ENCODE measurements at regions not wholly inside any gene's neighbourhood (a gene's known extent, or its start where the extent isn't known, plus 50 kb on each side); places are given as distances from the start of the nearest gene placed in this dataset.

DNA sequence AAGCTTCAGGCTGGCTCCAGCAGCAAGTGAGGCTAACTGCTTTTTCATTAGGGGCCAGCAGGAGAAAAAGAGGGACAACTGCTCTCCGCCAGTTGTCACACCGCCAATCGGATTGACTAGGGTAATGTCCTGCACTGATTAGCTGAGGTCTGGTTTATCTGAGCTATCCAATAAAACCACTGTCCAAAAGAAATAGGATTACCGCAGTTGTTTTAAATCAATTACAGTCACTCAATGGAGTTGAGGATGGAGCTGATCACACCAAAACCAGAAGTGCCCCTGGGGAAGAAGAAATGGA lies 351.4 kb upstream of the NPVF start:
- TF ChIP-seq POLR2A (IDR thresholded peaks at IDR 0.05; ENCODE audit: borderline replicate concordance, extremely low read depth, insufficient read depth, insufficient read length), result no peak
- TF ChIP-seq RAD21 (IDR thresholded peaks at IDR 0.05; ENCODE audit: low read depth), result no peak
- no peak for TF ChIP-seq ELF1 (IDR thresholded peaks at IDR 0.05; ENCODE audit: borderline replicate concordance, low read depth)
- no peak for TF ChIP-seq SRF (IDR thresholded peaks at IDR 0.05; ENCODE audit: low read depth)
- TF ChIP-seq CEBPB (IDR thresholded peaks at IDR 0.05; ENCODE audit: low read depth), result no peak
- Histone ChIP-seq H3K36me3 (ENCODE audit: control insufficient read depth in 1 of 2, insufficient read depth in 2 of 2, low read length in 2 of 2) (no peaks in the 10 kb centered on the region), H3K4me2 (ENCODE audit: low read length) (no peak overlapping the region), H3K79me2 (ENCODE audit: insufficient read depth, low read length) (no peaks in the 10 kb centered on the region), H4K20me1 (ENCODE audit: insufficient read depth) (no peaks in the 10 kb centered on the region), H3K27me3 (ENCODE audit: insufficient read depth, low read length) (peaks cover 41% of the 10 kb centered on the region), H3K9me2 (ENCODE audit: insufficient read depth) (no peaks in the 10 kb centered on the region), H3K9ac (ENCODE audit: low read length) (no peak overlapping the region), H3K9me3 (ENCODE audit: control insufficient read depth in 1 of 2, insufficient read depth in 1 of 2, low read depth in 1 of 2, low read length in 2 of 2) (no peaks in the 10 kb centered on the region), H2AFZ (ENCODE audit: low read depth, low read length, poor library complexity, severe bottlenecking) (no peak overlapping the region), H3K4me1 (ENCODE audit: control insufficient read depth in 1 of 2, insufficient read depth in 2 of 2, low read length in 2 of 2) (no peaks in the 10 kb centered on the region), H3K4me3 (replicated peaks in 1 of 2; ENCODE audit: low read depth in 1 of 2, low read length in 2 of 2) (no peak overlapping the region), H3K27ac (ENCODE audit: low read depth, low read length) (no peak overlapping the region)
- RAD21 ChIA-PET (ENCODE audit: low non-redundant PET in 1 of 2, low total read pairs in 2 of 2, uncharacterized antibody in 2 of 2, unreplicated experiment in 2 of 2), result no interaction called here
- POLR2A ChIA-PET, result no interaction called here
- ATAC-seq (no peak), DNase-seq (ENCODE audit: low read depth, low spot score) (no peak)
- CTCF ChIA-PET, result no interaction called here
- intact Hi-C loops (cut with micrococcal nuclease), result no loop called here
- no TSS peak for BruUV-seq (replicated peaks)

DNA sequence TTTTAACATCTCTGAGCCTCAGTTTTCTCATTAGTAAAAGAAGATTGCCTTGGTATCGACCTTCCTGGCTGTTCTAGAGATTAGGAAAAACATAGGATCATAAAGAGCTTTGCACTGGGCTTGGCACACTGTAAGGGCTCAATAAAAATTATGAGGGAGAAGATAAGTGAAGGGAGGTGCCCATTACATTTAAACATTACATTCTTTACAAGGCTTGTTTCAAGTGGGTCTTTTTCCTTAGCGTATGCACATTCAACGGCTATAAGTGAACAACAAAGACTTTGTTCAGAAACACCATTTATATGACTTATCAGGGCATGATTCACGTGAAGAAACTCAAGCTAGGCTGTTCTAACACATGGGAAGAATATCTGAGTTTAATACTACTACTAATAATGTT lies 351.9 kb upstream of the NPVF start:
- CTCF ChIA-PET, result no interaction called here
- H3K4me1 ChIP-seq (ENCODE audit: control insufficient read depth in 1 of 2, insufficient read depth in 2 of 2, low read length in 2 of 2), result no peaks in the 10 kb centered on the region
- peaks cover 41% of the 10 kb centered on the region for H3K27me3 ChIP-seq (ENCODE audit: insufficient read depth, low read length)
- DNase-seq (ENCODE audit: low read depth, low spot score) (no peak), ATAC-seq (no peak)
- H4K20me1 ChIP-seq (ENCODE audit: insufficient read depth), result no peaks in the 10 kb centered on the region
- H3K4me2 ChIP-seq (ENCODE audit: low read length), result no peak overlapping the region
- intact Hi-C loops (cut with micrococcal nuclease), result no loop called here
- RAD21 ChIA-PET (ENCODE audit: low non-redundant PET in 1 of 2, low total read pairs in 2 of 2, uncharacterized antibody in 2 of 2, unreplicated experiment in 2 of 2), result no interaction called here
- POLR2A ChIA-PET, result no interaction called here
- H2AFZ ChIP-seq (ENCODE audit: low read depth, low read length, poor library complexity, severe bottlenecking), result no peak overlapping the region
- no peak overlapping the region for H3K9ac ChIP-seq (ENCODE audit: low read length)
- H3K9me3 ChIP-seq (ENCODE audit: control insufficient read depth in 1 of 2, insufficient read depth in 1 of 2, low read depth in 1 of 2, low read length in 2 of 2), result no peaks in the 10 kb centered on the region
- H3K4me3 ChIP-seq (replicated peaks in 1 of 2; ENCODE audit: low read depth in 1 of 2, low read length in 2 of 2), result no peak overlapping the region
- no TSS peak for BruUV-seq (replicated peaks)
- H3K9me2 ChIP-seq (ENCODE audit: insufficient read depth), result no peaks in the 10 kb centered on the region
- H3K79me2 ChIP-seq (ENCODE audit: insufficient read depth, low read length), result no peaks in the 10 kb centered on the region
- H3K36me3 ChIP-seq (ENCODE audit: control insufficient read depth in 1 of 2, insufficient read depth in 2 of 2, low read length in 2 of 2), result no peaks in the 10 kb centered on the region
- no peak overlapping the region for H3K27ac ChIP-seq (ENCODE audit: low read depth, low read length)
- TF ChIP-seq ZNF274 (IDR thresholded peaks at IDR 0.05; ENCODE audit: low read depth, low read length) (no peak), SRF (IDR thresholded peaks at IDR 0.05; ENCODE audit: low read depth) (no peak), TCF7L2 (IDR thresholded peaks at IDR 0.05; ENCODE audit: borderline replicate concordance, extremely low read depth, insufficient read depth, insufficient read length) (no peak), ELF1 (IDR thresholded peaks at IDR 0.05; ENCODE audit: borderline replicate concordance, low read depth) (no peak), CEBPB (IDR thresholded peaks at IDR 0.05; ENCODE audit: low read depth) (no peak), ZFX (IDR thresholded peaks at IDR 0.05) (no peak), ATF3 (IDR thresholded peaks at IDR 0.05) (no peak), SP1 (IDR thresholded peaks at IDR 0.05; ENCODE audit: low read depth) (no peak), EGR1 (IDR thresholded peaks at IDR 0.05; ENCODE audit: low read depth) (no peak), EZH2 (IDR thresholded peaks at IDR 0.05) (no peak), EZH2phosphoT487 (IDR thresholded peaks at IDR 0.05; ENCODE audit: borderline replicate concordance) (no peak), FOSL1 (IDR thresholded peaks at IDR 0.05; ENCODE audit: low read depth) (no peak), SIN3A (IDR thresholded peaks at IDR 0.05; ENCODE audit: low read depth) (no peak), MAX (IDR thresholded peaks at IDR 0.05) (no peak), RAD21 (IDR thresholded peaks at IDR 0.05; ENCODE audit: low read depth) (no peak), POLR2AphosphoS5 (IDR thresholded peaks at IDR 0.05; ENCODE audit: low read depth, low read length) (no peak), JUND (IDR thresholded peaks at IDR 0.05) (no peak)
- TF ChIP-seq, protein P1, sequence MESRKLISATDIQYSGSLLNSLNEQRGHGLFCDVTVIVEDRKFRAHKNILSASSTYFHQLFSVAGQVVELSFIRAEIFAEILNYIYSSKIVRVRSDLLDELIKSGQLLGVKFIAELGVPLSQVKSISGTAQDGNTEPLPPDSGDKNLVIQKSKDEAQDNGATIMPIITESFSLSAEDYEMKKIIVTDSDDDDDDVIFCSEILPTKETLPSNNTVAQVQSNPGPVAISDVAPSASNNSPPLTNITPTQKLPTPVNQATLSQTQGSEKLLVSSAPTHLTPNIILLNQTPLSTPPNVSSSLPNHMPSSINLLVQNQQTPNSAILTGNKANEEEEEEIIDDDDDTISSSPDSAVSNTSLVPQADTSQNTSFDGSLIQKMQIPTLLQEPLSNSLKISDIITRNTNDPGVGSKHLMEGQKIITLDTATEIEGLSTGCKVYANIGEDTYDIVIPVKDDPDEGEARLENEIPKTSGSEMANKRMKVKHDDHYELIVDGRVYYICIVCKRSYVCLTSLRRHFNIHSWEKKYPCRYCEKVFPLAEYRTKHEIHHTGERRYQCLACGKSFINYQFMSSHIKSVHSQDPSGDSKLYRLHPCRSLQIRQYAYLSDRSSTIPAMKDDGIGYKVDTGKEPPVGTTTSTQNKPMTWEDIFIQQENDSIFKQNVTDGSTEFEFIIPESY (IDR thresholded peaks at IDR 0.05; ENCODE audit: extremely low read depth, insufficient replicate concordance, low read length), result no peak
- TF ChIP-seq, protein P2, sequence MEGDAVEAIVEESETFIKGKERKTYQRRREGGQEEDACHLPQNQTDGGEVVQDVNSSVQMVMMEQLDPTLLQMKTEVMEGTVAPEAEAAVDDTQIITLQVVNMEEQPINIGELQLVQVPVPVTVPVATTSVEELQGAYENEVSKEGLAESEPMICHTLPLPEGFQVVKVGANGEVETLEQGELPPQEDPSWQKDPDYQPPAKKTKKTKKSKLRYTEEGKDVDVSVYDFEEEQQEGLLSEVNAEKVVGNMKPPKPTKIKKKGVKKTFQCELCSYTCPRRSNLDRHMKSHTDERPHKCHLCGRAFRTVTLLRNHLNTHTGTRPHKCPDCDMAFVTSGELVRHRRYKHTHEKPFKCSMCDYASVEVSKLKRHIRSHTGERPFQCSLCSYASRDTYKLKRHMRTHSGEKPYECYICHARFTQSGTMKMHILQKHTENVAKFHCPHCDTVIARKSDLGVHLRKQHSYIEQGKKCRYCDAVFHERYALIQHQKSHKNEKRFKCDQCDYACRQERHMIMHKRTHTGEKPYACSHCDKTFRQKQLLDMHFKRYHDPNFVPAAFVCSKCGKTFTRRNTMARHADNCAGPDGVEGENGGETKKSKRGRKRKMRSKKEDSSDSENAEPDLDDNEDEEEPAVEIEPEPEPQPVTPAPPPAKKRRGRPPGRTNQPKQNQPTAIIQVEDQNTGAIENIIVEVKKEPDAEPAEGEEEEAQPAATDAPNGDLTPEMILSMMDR (IDR thresholded peaks at IDR 0.05 in 2 of 3, conservative IDR thresholded peaks at IDR 0.05 in 1 of 3; ENCODE audit: borderline replicate concordance in 1 of 3, insufficient read depth in 1 of 3, low read depth in 2 of 3, low read length in 2 of 3), result no peak

Measured in HCT116 (cell line).